Trophoblast cell (in vitro differentiated cells and primary cell): ENCODE measurements at regions not wholly inside any gene's neighbourhood (a gene's known extent, or its start where the extent isn't known, plus 50 kb on each side); places are given as distances from the start of the nearest gene placed in this dataset.
"Not testable (repeated sequence)": the region's sequence is repeated elsewhere in the genome, so short reads cannot be mapped to it uniquely, and the experiment has no call there.

Source experiments
- DNase-seq, 2 donors: peaks; one replicate each; pipeline ENCODE4 v3.0.0-alpha.2; 2016
- H2AFZ ChIP-seq: 2 replicates; pipeline ENCODE4 v1.6.1; 2013; ENCODE audit warnings: low read length, moderate library complexity, mild to moderate bottlenecking; ENCODE audit not compliant: insufficient read depth, poor library complexity
- H2AK5ac ChIP-seq: 2 replicates; pipeline ENCODE4 v1.6.1; 2013; ENCODE audit warnings: mild to moderate bottlenecking, low read length
- H2BK120ac ChIP-seq: 2 replicates; pipeline ENCODE4 v1.6.1; 2013; ENCODE audit warnings: low read length, mild to moderate bottlenecking, moderate library complexity; ENCODE audit not compliant: insufficient read depth, poor library complexity
- H2BK12ac ChIP-seq: 2 replicates; pipeline ENCODE4 v1.6.1; 2013; ENCODE audit warnings: mild to moderate bottlenecking, low read length, moderate library complexity
- H2BK5ac ChIP-seq: 2 replicates; pipeline ENCODE4 v1.6.1; 2013; ENCODE audit warnings: low read length, low read depth, moderate library complexity, mild to moderate bottlenecking; ENCODE audit not compliant: poor library complexity
- H3K14ac ChIP-seq: 2 replicates; pipeline ENCODE4 v1.6.1; 2013; ENCODE audit warnings: mild to moderate bottlenecking, low read length
- H3K18ac ChIP-seq: 2 replicates; pipeline ENCODE4 v1.6.1; 2013; ENCODE audit warnings: mild to moderate bottlenecking, low read length
- H3K23ac ChIP-seq: 2 replicates; pipeline ENCODE4 v1.6.1; 2013; ENCODE audit warnings: low read length
- H3K27ac ChIP-seq: 2 replicates; pipeline ENCODE4 v1.5.1; 2013; ENCODE audit warnings: low read depth, mild to moderate bottlenecking, inconsistent platforms, low read length, moderate library complexity
- H3K27me3 ChIP-seq: 2 replicates; pipeline ENCODE4 v1.6.1; 2013; ENCODE audit warnings: inconsistent platforms, mild to moderate bottlenecking, low read length, moderate library complexity; ENCODE audit not compliant: insufficient read depth
- H3K36me3 ChIP-seq, 2 experiments: 1 replicate in 1 of 2; 2 replicates in 1 of 2; pipeline ENCODE4 v1.6.1; 2013; ENCODE audit warnings: low read length in 2 of 2, mild to moderate bottlenecking in 2 of 2, moderate library complexity in 1 of 2; ENCODE audit not compliant: insufficient read depth in 2 of 2, control insufficient read depth in 1 of 2
- H3K4ac ChIP-seq: 2 replicates; pipeline ENCODE4 v1.6.1; 2013; ENCODE audit warnings: low read depth, mild to moderate bottlenecking, low read length, moderate library complexity
- H3K4me1 ChIP-seq, 2 experiments: 1 replicate in 1 of 2; 2 replicates in 1 of 2; pipeline ENCODE4 v1.6.1; 2013; ENCODE audit warnings: low read length in 2 of 2, mild to moderate bottlenecking in 2 of 2, moderate library complexity in 1 of 2; ENCODE audit not compliant: insufficient read depth in 2 of 2, control insufficient read depth in 1 of 2
- H3K4me2 ChIP-seq: 2 replicates; pipeline ENCODE4 v1.6.1; 2013; ENCODE audit warnings: inconsistent platforms, mild to moderate bottlenecking, low read length, moderate library complexity
- H3K4me3 ChIP-seq: 2 replicates; pipeline ENCODE4 v1.5.1; 2013; ENCODE audit warnings: mild to moderate bottlenecking, low read depth, low read length, inconsistent platforms
- H3K79me1 ChIP-seq: one replicate; pipeline ENCODE4 v1.6.1; 2013; ENCODE audit warnings: low read length
- H3K79me2 ChIP-seq: 2 replicates; pipeline ENCODE4 v1.6.1; 2013; ENCODE audit warnings: low read length, mild to moderate bottlenecking; ENCODE audit not compliant: control insufficient read depth, insufficient read depth, poor library complexity
- H3K9ac ChIP-seq: 2 replicates; pipeline ENCODE4 v1.6.1; 2013; ENCODE audit warnings: mild to moderate bottlenecking, low read length
- H3K9me3 ChIP-seq: 2 replicates; pipeline ENCODE4 v1.6.1; 2013; ENCODE audit warnings: low read depth, mild to moderate bottlenecking, control low read depth, inconsistent platforms, low read length; ENCODE audit not compliant: insufficient read depth
- H4K12ac ChIP-seq: 2 replicates; pipeline ENCODE4 v1.6.1; 2013; ENCODE audit warnings: low read depth, mild to moderate bottlenecking, low read length, moderate library complexity
- H4K8ac ChIP-seq: 2 replicates; pipeline ENCODE4 v1.6.1; 2013; ENCODE audit warnings: low read depth, mild to moderate bottlenecking, low read length, moderate library complexity
- H4K91ac ChIP-seq: one replicate; pipeline ENCODE4 v1.6.1; 2013; ENCODE audit warnings: low read depth, mild to moderate bottlenecking, low read length, moderate library complexity
- WGBS: extraction: QIAGEN DNeasy Blood & Tissue Kit; methylation state at CpG from one replicate; pipeline ENCODE4 v1.1.7; 2013; ENCODE audit warnings: missing lambda C conversion rate; ENCODE audit not compliant: insufficient read length, insufficient coverage; ENCODE audit errors: extremely low coverage; 5-methylcytosine and 5-hydroxymethylcytosine counted together

DNA sequence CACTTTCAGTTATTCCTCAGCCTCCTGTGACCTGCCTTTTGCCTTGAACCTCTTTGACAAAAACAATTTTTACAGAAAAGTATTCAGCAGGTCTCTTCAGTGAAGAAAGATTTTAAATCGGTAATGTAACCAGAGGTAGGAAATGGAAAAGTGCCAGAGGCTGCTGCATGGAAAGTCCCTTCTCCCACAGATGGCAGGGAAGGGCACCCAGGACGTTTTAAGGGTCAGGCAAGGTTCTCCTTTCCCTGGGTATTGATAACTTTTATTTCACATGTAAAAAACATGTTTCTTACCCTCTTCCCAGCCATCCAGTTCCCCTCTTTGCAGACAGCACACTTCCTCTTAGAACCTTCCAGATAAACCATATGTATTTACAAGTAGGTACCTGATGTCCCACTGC, 185.6 kb downstream of the OR4M2 start:
- no peak overlapping the region for H3K14ac ChIP-seq
- no peak overlapping the region for H4K8ac ChIP-seq
- no peak overlapping the region for H4K91ac ChIP-seq
- no CpG with 5 or more reads among the region's 2 CpGs for WGBS
- no peaks in the 10 kb centered on the region for H3K27me3 ChIP-seq
- H3K9me3 ChIP-seq = peaks cover 29% of the 10 kb centered on the region
- no peak overlapping the region for H2AFZ ChIP-seq
- no peaks in the 10 kb centered on the region for H3K79me1 ChIP-seq
- no peak overlapping the region for H4K12ac ChIP-seq
- H2AK5ac ChIP-seq = no peak overlapping the region
- H3K9ac ChIP-seq = no peak overlapping the region
- no peaks in the 10 kb centered on the region for H3K79me2 ChIP-seq
- H3K18ac ChIP-seq = no peak overlapping the region
- no peak overlapping the region for H3K4me2 ChIP-seq
- H3K27ac ChIP-seq = no peak overlapping the region
- no peak overlapping the region for H2BK5ac ChIP-seq
- no peak overlapping the region for H3K4ac ChIP-seq
- H3K4me3 ChIP-seq = no peak overlapping the region
- no peak overlapping the region for H2BK120ac ChIP-seq
- no peaks in the 10 kb centered on the region for H3K36me3 ChIP-seq
- H3K4me1 ChIP-seq = no peaks in the 10 kb centered on the region
- DNase-seq = no peak
- no peak overlapping the region for H2BK12ac ChIP-seq
- H3K23ac ChIP-seq = no peak overlapping the region

DNA sequence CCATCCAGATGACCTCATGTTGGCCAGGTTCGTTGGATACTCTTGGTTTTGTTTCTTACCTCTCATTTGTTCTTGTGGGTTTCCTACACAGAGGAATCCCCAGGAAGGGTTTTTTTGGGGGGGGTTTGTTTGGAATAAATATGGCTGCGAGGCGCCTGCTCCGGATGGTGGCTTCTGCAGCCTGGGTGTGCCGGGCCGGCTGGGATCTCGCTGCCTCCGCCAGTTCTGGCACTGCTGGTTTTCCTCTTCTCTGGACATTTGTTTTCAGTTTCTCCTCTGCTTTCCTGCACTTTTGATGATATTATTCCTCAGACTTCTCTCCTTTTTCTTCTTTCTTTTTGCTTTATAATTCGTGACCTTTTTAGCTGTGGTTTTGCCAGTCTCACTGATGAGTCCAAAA, 187.4 kb downstream of the OR4M2 start:
- H2AFZ ChIP-seq = no peak overlapping the region
- H3K14ac ChIP-seq = no peak overlapping the region
- H3K27ac ChIP-seq = no peak overlapping the region
- no peaks in the 10 kb centered on the region for H3K79me1 ChIP-seq
- H3K23ac ChIP-seq = no peak overlapping the region
- H3K9ac ChIP-seq = no peak overlapping the region
- no peak overlapping the region for H4K12ac ChIP-seq
- H3K36me3 ChIP-seq = no peaks in the 10 kb centered on the region
- H2BK120ac ChIP-seq = no peak overlapping the region
- no peak overlapping the region for H3K4ac ChIP-seq
- no peaks in the 10 kb centered on the region for H3K79me2 ChIP-seq
- no peak for DNase-seq
- no peak overlapping the region for H2BK5ac ChIP-seq
- no peak overlapping the region for H2BK12ac ChIP-seq
- H3K4me1 ChIP-seq = no peaks in the 10 kb centered on the region
- peaks cover 28% of the 10 kb centered on the region for H3K9me3 ChIP-seq
- H4K91ac ChIP-seq = no peak overlapping the region
- no peak overlapping the region for H3K4me2 ChIP-seq
- no peaks in the 10 kb centered on the region for H3K27me3 ChIP-seq
- no peak overlapping the region for H3K18ac ChIP-seq
- H2AK5ac ChIP-seq = no peak overlapping the region
- H4K8ac ChIP-seq = no peak overlapping the region
- no CpG with 5 or more reads among the region's 9 CpGs for WGBS
- H3K4me3 ChIP-seq = no peak overlapping the region

DNA sequence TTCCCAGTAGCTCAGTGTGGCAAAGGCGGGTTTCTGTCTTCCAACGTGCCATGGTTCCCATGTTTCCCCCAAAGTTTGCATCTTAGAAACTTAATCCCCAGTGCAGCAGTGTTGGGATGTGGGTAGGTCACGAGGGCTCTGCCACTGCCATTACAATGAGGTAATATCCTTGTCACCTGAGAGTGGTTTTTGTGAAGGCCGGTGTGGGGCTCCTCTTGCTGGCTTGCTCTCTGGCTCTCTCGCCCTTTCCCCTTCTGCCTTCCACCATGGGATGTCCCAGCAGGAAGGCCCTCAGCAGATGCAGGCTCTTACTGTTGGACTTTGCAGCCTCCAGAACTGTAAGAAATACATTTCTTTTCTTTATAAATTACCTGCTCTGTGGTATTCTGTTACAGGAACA, 187.9 kb downstream of the OR4M2 start:
- H3K4me1 ChIP-seq, H3K27ac ChIP-seq, DNase-seq, H4K12ac ChIP-seq, H2BK120ac ChIP-seq, H3K4me3 ChIP-seq, H3K4ac ChIP-seq, H4K91ac ChIP-seq, H3K4me2 ChIP-seq, H2BK12ac ChIP-seq, H3K36me3 ChIP-seq, H3K27me3 ChIP-seq, H2AFZ ChIP-seq, H2AK5ac ChIP-seq, H3K23ac ChIP-seq, H3K79me2 ChIP-seq, H3K79me1 ChIP-seq, H3K14ac ChIP-seq, H2BK5ac ChIP-seq, H3K9ac ChIP-seq, H4K8ac ChIP-seq, H3K18ac ChIP-seq: not testable (repeated sequence)
- H3K9me3 ChIP-seq = peaks cover 28% of the 10 kb centered on the region
- no CpG with 5 or more reads among the region's 5 CpGs for WGBS

DNA sequence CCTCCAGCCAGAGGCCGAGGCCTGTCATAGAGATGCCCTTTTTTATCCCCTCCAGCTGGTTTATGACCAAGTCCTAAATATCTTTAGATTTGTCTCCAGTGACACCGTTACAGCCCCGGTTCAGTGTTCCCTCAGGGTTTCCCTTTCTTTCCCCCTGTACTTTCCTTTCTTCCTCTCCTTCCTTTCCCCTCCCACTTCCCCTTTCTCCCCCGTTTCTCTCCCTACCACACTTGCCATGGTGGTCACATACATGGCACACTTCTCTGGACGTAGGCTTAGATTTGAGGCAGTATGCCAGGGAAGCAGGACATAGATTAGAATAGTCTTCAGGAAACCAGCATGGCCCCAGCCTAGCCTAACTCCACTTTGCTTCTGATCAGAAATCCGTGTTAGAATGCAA, 188.3 kb downstream of the OR4M2 start:
- H3K27ac ChIP-seq, H2BK5ac ChIP-seq, H3K4me2 ChIP-seq, H4K12ac ChIP-seq, H3K14ac ChIP-seq, H3K4me3 ChIP-seq, H2AFZ ChIP-seq, H2BK12ac ChIP-seq, H4K91ac ChIP-seq, H3K18ac ChIP-seq, DNase-seq, H3K27me3 ChIP-seq, H3K4ac ChIP-seq, H3K4me1 ChIP-seq, H3K79me2 ChIP-seq, H3K36me3 ChIP-seq, H3K9ac ChIP-seq, H2BK120ac ChIP-seq, H4K8ac ChIP-seq, H3K23ac ChIP-seq, H2AK5ac ChIP-seq, H3K79me1 ChIP-seq: not testable (repeated sequence)
- peaks cover 28% of the 10 kb centered on the region for H3K9me3 ChIP-seq
- WGBS = no CpG with 5 or more reads among the region's 6 CpGs
